ENCODE measurements at regions not wholly inside any gene's neighbourhood (a gene's known extent, or its start where the extent isn't known, plus 50 kb on each side); places are given as distances from the start of the nearest gene placed in this dataset.

GRCh38 chrX:138777230-138777629 is 65.7 kb upstream of the FGF13 start:
- TF ChIP-seq GTF2E2 (tag; IDR thresholded peaks at IDR 0.05) (no peak), TARDBP (IDR thresholded peaks at IDR 0.05) (no peak), EGR1 (conservative IDR thresholded peaks at IDR 0.05) (no peak), GTF2F1 (IDR thresholded peaks at IDR 0.05; ENCODE audit: low read depth, low read length) (no peak), FOXA1 (IDR thresholded peaks at IDR 0.05; ENCODE audit: borderline replicate concordance) (no peak), ZNF274 (IDR thresholded peaks at IDR 0.05; ENCODE audit: borderline replicate concordance, low read depth, low read length) (no peak), JUN (IDR thresholded peaks at IDR 0.05; ENCODE audit: borderline replicate concordance, low read depth, low read length) (no peak), JUN (CRISPR knock-in tag; IDR thresholded peaks at IDR 0.05; ENCODE audit: borderline replicate concordance) (no peak), DEAF1 (CRISPR knock-in tag; IDR thresholded peaks at IDR 0.05) (no peak), NFYB (IDR thresholded peaks at IDR 0.05; ENCODE audit: extremely low read depth, insufficient read length) (no peak)
